ENCODE measurements at regions not wholly inside any gene's neighbourhood (a gene's known extent, or its start where the extent isn't known, plus 50 kb on each side); places are given as distances from the start of the nearest gene placed in this dataset.

GRCh38 chr3:147218965-147219364 lies 187.4 kb downstream of the ZIC4 start:
- H3K4me3 ChIP-seq (ENCODE audit: low read depth, low read length): no peak overlapping the region
- ChIA-PET CTCF (interaction anchor here (2.4 kb wide), 1 partner anchor 27 kb away, joined by 17 read pairs; no protein-coding TSS in a partner anchor), POLR2A (no interaction called here)
- H3K9me3 ChIP-seq (ENCODE audit: control insufficient read depth, insufficient read depth, low read length): no peaks in the 10 kb centered on the region
- H3K27me3 ChIP-seq (ENCODE audit: control insufficient read depth, insufficient read depth, low read length): no peaks in the 10 kb centered on the region
- no peak for DNase-seq (ENCODE audit: low read depth, low spot score)
- no peak overlapping the region for H3K27ac ChIP-seq (ENCODE audit: low read depth, low read length)
- TF ChIP-seq CTCF (IDR thresholded peaks at IDR 0.05; ENCODE audit: low read depth, low read length): no peak

- TF ChIP-seq CTCF (IDR thresholded peaks at IDR 0.05; ENCODE audit: low read depth, low read length): no peak
- POLR2A ChIA-PET: no interaction called here
- no peak for DNase-seq (ENCODE audit: low read depth, low spot score)
- CTCF ChIA-PET: interaction anchor here (1.3 kb wide), 1 partner anchor 25 kb away, joined by 6 read pairs; no protein-coding TSS in a partner anchor
- Histone ChIP-seq H3K4me3 (ENCODE audit: low read depth, low read length) (no peak overlapping the region), H3K27ac (ENCODE audit: low read depth, low read length) (no peak overlapping the region), H3K27me3 (ENCODE audit: control insufficient read depth, insufficient read depth, low read length) (no peaks in the 10 kb centered on the region), H3K9me3 (ENCODE audit: control insufficient read depth, insufficient read depth, low read length) (no peaks in the 10 kb centered on the region)
Observed at GRCh38 chr3:147216143-147216673, 190.1 kb downstream of the ZIC4 start.

GRCh38 chr3:147215660-147216059 lies 190.7 kb downstream of the ZIC4 start:
- DNase-seq (ENCODE audit: low read depth, low spot score): no peak
- TF ChIP-seq CTCF (IDR thresholded peaks at IDR 0.05; ENCODE audit: low read depth, low read length): no peak
- POLR2A ChIA-PET: no interaction called here

GRCh38 chr3:147213633-147214032 lies 192.7 kb downstream of the ZIC4 start:
- POLR2A ChIA-PET: no interaction called here
- CTCF ChIA-PET: no interaction called here
- no peak overlapping the region for H3K4me3 ChIP-seq (ENCODE audit: low read depth, low read length)
- H3K27me3 ChIP-seq (ENCODE audit: control insufficient read depth, insufficient read depth, low read length): no peaks in the 10 kb centered on the region
- no peak for DNase-seq (ENCODE audit: low read depth, low spot score)
- no peaks in the 10 kb centered on the region for H3K9me3 ChIP-seq (ENCODE audit: control insufficient read depth, insufficient read depth, low read length)
- H3K27ac ChIP-seq (ENCODE audit: low read depth, low read length): no peak overlapping the region
- TF ChIP-seq CTCF (IDR thresholded peaks at IDR 0.05; ENCODE audit: low read depth, low read length): no peak

More at GRCh38 chr3:147215660-147216059, 190.7 kb downstream of the ZIC4 start:
- Histone ChIP-seq H3K27ac (ENCODE audit: low read depth, low read length) (no peak overlapping the region), H3K27me3 (ENCODE audit: control insufficient read depth, insufficient read depth, low read length) (no peaks in the 10 kb centered on the region), H3K4me3 (ENCODE audit: low read depth, low read length) (no peak overlapping the region), H3K9me3 (ENCODE audit: control insufficient read depth, insufficient read depth, low read length) (no peaks in the 10 kb centered on the region)
- CTCF ChIA-PET: interaction anchor here (1.3 kb wide), 1 partner anchor 24 kb away, joined by 6 read pairs; no protein-coding TSS in a partner anchor

GRCh38 chr3:147210676-147211075 lies 195.7 kb downstream of the ZIC4 start:
- Histone ChIP-seq H3K27ac (ENCODE audit: low read depth, low read length) (no peak overlapping the region), H3K4me3 (ENCODE audit: low read depth, low read length) (no peak overlapping the region), H3K9me3 (ENCODE audit: control insufficient read depth, insufficient read depth, low read length) (no peaks in the 10 kb centered on the region), H3K27me3 (ENCODE audit: control insufficient read depth, insufficient read depth, low read length) (no peaks in the 10 kb centered on the region)
- TF ChIP-seq CTCF (IDR thresholded peaks at IDR 0.05; ENCODE audit: low read depth, low read length): no peak
- DNase-seq (ENCODE audit: low read depth, low spot score): no peak
- CTCF ChIA-PET: no interaction called here
- POLR2A ChIA-PET: no interaction called here
